Head of caudate nucleus (tissue), 42 donors: ENCODE measurements at regions not wholly inside any gene's neighbourhood (a gene's known extent, or its start where the extent isn't known, plus 50 kb on each side); places are given as distances from the start of the nearest gene placed in this dataset.

Experiments used
- DNase-seq, 42 donors: peaks; one replicate each; pipeline versions ENCODE4 v3.0.0 to v3.0.0-alpha.2; 2020 to 2021; ENCODE audit warnings: mixed read lengths in 7 of 42
- intact Hi-C: fragments of 100-400 bp; cut with DNase I; formaldehyde crosslinking; loops from one replicate; pipeline ENCODE4 v1.15.0; 2022

DNA sequence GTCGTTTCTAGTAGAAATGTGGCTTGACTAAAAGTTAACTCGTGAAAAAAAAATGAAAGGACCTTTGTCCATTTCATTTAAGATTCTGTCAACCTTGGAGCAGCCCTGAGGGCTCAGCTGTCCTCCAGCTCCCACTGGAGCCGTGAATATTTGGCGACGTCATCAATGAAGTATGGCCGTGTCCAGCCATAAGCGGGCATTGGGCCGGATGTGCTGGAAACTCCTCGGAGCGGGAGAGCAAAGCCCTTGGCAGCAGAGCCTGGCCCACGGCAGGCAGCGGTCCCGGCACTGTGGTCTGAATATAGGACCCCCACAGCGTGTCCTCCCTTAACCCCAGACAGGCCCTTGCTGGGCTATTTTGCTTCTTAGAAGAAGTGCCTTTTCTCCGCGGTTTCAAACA, 50.0 kb downstream of the JAKMIP3 start:
- DNase-seq: peak in 7 of 42 donors; percentile 5 to 43 (median 28)
- intact Hi-C loops: no loop called here

DNA sequence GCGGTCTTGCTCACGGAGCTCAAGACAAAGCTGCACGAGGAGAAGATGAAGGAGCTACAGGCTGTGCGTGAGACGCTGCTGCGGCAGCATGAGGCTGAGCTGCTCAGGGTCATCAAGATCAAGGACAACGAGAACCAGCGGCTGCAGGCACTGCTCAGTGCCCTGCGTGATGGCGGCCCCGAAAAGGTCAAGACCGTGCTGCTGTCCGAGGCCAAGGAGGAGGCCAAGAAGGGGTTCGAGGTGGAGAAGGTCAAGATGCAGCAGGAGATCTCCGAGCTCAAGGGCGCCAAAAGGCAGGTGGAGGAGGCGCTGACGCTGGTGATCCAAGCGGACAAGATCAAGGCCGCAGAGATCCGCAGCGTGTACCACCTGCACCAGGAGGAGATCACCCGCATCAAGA, 51.4 kb downstream of the JAKMIP3 start:
- DNase-seq: no peak
- intact Hi-C loops: no loop called here

DNA sequence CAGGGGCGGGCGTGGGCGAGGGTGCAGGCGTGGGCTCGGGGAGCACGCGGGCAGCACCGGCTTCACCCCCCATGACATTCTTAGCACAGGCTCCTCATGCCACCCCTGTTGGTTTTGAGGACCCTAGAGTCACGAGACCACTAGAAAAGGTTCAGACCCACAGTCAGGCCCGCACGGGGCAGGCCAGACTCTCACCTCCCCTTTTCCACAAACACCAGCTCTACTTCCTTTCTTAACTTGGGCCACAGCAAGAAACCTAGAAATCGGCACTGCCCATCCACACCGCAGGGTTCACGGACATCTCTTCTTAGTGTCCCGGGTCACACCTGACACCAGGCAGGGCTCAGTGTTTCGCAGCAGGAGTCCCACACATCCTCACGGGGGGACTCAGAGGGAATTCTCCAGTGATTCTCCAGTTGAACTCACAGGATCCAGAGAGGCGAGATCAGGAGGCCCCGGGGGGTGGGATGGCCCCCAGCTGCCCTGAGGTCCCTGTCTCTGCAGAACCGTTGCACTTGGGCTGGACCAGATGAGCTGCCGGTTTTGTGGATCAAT, 52.0 kb downstream of the JAKMIP3 start:
- no peak for DNase-seq
- intact Hi-C loops: no loop called here

GRCh38 chr10:132118366-132118765, 52.6 kb downstream of the JAKMIP3 start:
- intact Hi-C loops: no loop called here
- no peak for DNase-seq

- DNase-seq: no peak
- intact Hi-C loops: no loop called here
Observed at GRCh38 chr10:132120200-132120599, 54.5 kb downstream of the JAKMIP3 start.

DNA sequence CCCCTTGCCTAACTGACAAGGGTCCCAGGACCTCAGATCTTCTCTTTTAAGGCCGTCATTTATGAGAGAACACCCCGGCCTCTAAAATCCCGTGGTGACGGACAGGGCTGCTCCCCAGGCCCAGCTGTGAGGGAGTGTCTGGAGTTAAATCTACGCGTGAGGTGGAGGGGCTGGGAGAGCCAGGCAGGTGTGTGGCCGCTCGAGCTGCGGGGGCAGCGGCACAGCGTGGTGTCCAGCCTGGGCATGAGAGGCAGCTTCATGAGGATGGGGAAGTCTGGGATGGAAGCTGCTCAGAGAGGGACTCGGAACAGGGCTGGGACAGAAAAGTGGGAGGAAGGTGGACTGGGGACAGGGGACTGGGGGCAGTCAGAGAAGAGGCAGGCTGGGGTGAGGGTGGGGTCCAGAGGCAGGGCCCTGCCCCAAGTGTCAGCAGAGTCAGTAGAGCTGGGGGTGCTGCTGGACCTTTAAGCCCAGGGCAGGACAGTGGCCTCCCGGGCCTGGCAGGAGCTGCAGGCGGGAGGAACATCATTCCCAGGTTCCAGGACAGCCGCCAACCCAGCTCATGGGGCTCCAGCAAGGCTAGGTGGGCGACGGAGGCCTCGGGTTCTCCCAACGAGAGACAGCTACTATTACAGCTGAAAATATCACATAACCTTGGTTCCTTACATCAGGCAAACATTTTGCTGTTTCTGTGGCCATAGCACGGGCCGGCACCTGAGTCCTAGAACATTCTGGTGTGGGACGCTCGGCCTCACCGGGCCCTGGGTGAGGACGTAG, 55.2 kb downstream of the JAKMIP3 start:
- intact Hi-C loops: no loop called here

DNA sequence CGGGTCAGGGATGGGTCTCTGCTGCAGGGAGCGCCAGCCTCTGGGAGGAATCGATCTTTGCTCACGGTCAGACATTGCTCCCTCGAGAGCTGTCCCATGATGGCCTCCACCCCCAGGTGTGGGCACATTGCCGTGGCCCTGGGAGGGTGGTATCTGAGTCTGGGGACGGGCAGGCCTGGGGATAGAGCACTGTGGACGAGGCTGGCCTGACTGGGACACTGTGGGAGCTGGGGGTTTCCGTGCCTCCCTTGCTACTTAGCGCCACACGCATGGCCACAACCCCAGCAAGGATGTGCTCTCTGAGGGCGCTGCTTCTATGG, 55.7 kb downstream of the JAKMIP3 start:
- intact Hi-C loops: no loop called here
- DNase-seq: no peak

More for the DNA sequence above, 55.2 kb downstream of the JAKMIP3 start:
- DNase-seq: no peak

GRCh38 chr10:132122097-132122861, 56.5 kb downstream of the JAKMIP3 start:
- intact Hi-C loops: no loop called here
- no peak for DNase-seq

- intact Hi-C loops: no loop called here
- DNase-seq: no peak
Observed at GRCh38 chr10:132122939-132123445, 57.2 kb downstream of the JAKMIP3 start.

GRCh38 chr10:132123606-132124005, 57.9 kb downstream of the JAKMIP3 start:
- intact Hi-C loops: no loop called here
- no peak for DNase-seq

GRCh38 chr10:132124201-132124920, 58.6 kb downstream of the JAKMIP3 start:
- intact Hi-C loops: no loop called here
- no peak for DNase-seq

- DNase-seq: no peak
- intact Hi-C loops: no loop called here
Observed at GRCh38 chr10:132129431-132129830, 57.3 kb upstream of the DPYSL4 start.

DNA sequence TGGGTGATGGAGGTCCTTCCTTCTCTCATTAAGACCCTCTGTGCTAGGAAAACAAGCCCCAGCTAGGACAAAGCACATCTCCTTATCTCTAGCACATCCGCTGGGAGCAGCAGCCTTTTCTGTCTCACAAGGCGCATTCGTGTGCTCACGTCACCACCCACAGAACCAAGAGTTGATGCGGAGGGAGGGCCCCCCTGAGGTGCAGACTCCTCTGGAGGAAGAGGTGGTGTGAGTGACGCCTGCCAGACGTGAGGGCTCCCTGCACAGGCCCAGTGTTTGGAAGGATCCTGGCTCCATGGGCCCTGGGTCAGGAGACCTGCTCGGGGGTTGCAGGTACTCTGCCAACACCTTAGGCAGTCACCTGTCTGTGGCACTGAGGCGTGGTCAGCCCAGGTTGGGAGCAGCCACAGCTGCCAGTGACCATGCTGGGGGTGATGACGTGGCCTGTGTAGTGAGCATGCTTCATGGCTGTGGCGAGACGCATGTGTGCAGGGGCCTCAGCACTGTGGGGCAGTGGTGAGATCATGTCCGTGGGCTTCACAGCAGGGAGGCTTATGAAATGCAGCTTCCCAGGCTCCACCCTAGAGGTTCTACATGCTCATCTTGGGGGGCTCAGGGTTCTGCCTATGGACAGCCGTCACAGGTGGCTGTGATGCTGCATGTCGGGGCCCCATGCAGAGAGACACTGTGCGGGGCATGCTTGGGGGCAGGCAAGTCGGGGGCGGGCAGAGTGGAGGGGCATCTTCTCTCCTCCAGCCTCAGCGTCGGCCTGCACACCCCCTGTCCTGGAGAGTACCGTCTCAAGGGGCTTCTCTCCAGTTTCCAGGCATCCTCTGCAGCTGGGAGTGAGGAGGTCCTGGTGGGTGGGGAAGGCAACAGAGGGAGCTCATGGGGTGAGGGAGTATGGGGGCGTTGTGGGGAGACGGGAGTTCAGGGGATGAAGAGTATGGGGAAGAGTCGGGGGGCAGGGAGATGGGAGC, 56.2 kb upstream of the DPYSL4 start:
- no peak for DNase-seq
- intact Hi-C loops: no loop called here

GRCh38 chr10:132131581-132132420, 54.9 kb upstream of the DPYSL4 start:
- no peak for DNase-seq
- intact Hi-C loops: no loop called here

- peak in 31 of 42 donors; percentile 30 to 74 (median 44) for DNase-seq
- intact Hi-C loops: no loop called here
Observed at GRCh38 chr10:132132421-132132841, 54.3 kb upstream of the DPYSL4 start.

DNA sequence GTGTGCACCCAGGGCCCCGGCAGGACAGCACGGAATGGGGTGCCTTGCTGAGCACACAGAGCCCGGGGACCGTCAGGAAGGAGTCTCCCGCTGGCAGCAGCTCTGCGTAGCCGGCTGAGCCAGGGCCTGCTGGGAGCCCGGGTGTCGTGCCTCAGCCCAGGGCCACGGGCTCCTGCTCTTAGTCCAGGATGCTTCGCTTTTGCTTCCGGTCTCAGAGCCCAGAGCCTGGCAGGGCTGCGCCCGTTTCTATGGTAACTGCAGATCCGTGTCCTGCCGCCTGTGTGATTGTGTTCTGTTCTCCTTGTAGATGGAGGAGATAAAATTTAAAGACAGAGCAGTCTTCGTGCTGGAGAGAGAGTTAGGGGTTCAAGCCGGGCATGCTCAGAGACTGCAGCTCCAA, 53.7 kb upstream of the DPYSL4 start:
- intact Hi-C loops: no loop called here
- DNase-seq: peak in 26 of 42 donors; percentile 24 to 64 (median 38)

- intact Hi-C loops: no loop called here
- DNase-seq: no peak
Observed at GRCh38 chr10:132133449-132134240, 53.1 kb upstream of the DPYSL4 start.
